GM12875 (cell line): ENCODE measurements at regions not wholly inside any gene's neighbourhood (a gene's known extent, or its start where the extent isn't known, plus 50 kb on each side); places are given as distances from the start of the nearest gene placed in this dataset.

Source experiments
- H3K4me3 ChIP-seq: one replicate; pipeline ENCODE4 v1.5.1; 2011; ENCODE audit warnings: low read depth, low read length, control low read depth
- TF ChIP-seq, protein P1 (sequence below): IDR thresholded peaks from 2 replicates; pipeline ENCODE4 v1.5.1; 2011; ENCODE audit warnings: low read depth, mild to moderate bottlenecking, control low read depth, inconsistent platforms, low read length, moderate library complexity, borderline replicate concordance; ENCODE audit not compliant: insufficient read depth

DNA sequence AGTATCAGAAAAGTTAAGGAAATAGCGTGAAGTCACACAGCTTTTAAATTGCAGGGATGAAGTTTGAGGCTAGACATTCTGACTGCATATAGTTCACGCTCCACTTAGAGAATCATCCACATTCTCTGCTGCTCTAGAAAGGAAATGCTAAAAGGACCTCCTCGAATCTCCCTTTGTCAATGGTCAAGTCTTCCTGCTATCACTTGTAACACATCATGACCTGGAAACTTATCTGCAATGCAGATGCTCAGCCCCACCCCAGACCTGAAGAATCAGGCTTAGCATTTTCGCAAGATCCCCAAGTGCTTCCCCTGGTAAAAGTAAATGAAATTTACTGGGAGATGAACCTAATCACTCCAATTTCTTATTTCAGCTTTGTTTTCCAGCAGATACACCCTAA lies 372.1 kb downstream of the LIG4 start:
- TF ChIP-seq, protein P1, sequence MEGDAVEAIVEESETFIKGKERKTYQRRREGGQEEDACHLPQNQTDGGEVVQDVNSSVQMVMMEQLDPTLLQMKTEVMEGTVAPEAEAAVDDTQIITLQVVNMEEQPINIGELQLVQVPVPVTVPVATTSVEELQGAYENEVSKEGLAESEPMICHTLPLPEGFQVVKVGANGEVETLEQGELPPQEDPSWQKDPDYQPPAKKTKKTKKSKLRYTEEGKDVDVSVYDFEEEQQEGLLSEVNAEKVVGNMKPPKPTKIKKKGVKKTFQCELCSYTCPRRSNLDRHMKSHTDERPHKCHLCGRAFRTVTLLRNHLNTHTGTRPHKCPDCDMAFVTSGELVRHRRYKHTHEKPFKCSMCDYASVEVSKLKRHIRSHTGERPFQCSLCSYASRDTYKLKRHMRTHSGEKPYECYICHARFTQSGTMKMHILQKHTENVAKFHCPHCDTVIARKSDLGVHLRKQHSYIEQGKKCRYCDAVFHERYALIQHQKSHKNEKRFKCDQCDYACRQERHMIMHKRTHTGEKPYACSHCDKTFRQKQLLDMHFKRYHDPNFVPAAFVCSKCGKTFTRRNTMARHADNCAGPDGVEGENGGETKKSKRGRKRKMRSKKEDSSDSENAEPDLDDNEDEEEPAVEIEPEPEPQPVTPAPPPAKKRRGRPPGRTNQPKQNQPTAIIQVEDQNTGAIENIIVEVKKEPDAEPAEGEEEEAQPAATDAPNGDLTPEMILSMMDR = no peak
- no peak overlapping the region for H3K4me3 ChIP-seq

DNA sequence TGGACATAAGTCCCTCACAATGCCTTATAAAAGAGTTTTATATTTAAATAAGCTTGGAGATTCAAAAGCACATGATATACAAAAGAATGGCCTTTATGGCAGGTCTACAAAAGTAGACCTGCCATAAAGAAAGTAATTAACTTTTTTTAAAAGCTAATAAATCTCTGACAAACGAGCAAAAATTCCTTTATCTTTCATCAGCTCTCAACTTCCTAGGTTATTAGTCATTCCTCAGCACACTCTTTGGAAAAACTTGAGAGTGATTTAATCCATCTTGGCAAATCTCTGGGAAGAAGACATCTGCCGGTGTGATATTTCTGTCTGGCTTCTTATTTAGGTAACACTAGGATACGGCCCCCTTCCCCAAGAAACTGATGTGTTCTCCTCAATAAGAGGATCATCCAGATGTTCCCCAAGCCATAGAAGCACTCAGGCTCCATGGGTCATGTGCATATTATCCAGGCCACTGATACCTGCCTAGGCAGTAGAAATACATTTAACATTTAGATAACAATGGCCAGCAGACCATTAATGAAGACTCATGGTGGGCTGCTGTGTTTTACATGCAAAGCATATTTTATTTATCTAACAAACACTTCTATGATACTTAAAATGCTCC lies 372.7 kb downstream of the LIG4 start:
- TF ChIP-seq, protein P1 = no peak
- H3K4me3 ChIP-seq = no peak overlapping the region

DNA sequence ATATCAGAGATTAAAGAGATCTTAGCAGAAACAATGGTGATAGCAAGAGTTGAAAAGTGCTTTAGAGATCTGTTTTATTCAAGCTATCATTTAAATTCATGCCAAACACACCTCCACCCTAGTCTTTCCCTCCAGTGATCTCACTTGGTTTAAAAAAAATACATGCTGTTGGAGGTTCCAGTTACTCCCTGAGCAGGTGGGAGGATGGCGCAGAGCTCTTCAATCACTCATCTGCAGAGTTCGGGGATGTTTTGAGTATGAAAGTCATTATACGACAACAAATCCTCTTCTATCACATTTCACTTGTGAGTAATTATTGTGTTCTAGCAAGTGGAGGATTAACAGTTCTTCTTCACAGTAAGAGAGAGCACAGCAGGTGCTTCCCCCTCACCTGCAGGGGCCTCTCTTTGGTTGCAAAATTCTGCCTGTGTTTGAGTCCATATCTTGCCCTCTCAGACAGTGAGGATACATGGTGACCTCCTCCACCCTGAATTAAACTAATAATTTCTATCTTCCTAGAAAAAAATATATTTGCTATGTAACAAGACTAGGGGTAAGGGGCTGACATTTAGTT lies 376.7 kb downstream of the LIG4 start:
- H3K4me3 ChIP-seq = no peak overlapping the region
- TF ChIP-seq, protein P1 = no peak

DNA sequence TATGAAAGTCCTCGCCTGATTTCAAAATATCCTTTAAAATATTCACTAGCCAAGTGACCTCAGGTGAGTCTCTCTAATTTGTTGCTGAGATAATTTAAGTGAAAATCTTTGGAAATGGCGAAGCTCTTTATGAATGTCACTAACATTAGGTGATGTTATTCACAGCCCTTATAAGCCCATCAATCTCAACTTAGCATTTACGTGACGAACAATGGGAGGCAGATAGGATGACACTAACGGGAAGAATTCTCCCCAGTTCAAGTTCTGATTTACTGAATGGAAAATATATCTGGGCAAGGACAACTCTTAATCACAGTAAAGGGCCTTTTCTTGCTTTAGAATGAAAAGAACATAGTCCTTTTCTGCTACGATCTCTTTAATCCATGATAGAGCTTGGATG lies 378.7 kb downstream of the LIG4 start:
- TF ChIP-seq, protein P1 = no peak
- no peak overlapping the region for H3K4me3 ChIP-seq

DNA sequence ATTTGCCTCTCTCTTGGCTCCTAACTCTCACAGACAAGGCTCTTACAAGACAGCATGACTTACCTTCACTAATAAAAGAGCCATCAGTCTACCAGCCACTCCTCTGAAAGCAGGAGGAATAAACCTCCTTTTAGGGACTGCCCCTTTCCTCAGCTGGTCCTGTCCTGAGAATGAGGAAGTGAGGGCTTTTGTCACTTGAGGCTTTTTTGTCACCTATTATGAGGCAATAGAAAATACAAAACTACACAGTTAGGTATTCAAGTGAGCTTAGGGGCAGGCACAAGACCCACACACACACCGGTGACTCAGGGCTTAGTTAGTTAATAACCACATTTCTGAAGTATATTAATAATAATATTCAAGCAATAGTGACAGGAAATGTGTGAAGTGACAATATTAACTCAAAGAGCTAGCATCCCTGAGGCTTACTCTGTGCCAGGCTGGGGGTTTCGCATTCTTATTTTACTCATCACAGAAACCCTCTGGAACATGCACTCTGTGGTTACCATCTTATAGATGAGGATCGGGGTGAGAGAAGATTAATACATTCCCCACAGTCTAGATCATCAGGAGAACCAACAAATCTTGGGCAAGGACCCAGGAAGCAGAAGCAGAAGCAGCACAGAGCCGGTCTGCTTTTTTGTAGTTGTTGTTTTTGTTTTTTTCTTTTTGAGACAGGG lies 379.9 kb downstream of the LIG4 start:
- TF ChIP-seq, protein P1 = no peak
- H3K4me3 ChIP-seq = no peak overlapping the region

DNA sequence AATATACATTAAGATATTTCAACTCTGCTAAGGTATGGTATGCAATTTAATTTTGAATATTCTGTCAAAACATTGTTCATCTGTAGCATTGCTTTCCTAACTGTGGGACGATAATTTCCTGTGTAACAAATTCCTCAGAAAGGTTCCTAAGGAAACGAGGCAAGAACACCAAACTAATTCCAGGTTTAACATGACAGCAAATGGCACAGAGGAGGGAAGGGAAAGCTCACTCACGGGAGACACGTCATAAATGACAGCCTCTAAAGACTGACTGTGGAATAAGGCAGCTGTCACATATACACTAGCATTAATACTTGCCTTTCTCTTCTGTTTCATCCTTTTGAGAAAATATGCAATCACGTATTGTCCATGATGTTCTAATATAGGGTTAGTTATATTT lies 380.6 kb downstream of the LIG4 start:
- H3K4me3 ChIP-seq = no peak overlapping the region
- TF ChIP-seq, protein P1 = no peak

DNA sequence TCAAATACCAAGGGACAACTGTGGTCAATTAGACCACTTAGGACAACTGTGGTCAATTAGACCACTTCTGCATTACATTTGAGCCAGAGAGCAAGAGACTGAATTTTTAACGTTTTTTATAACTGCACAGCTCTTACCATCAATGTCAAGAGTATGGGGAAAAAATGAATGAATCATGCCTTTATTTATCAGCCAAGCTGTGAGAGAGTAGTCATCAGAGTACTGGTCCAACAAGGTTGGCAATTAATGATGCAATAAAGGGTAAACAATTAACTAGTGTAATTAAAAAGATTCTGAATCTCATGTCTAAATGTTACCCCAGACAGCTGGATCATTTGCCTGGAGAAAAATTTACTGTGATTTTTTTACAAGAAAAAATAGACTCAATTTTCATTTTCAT lies 381.1 kb downstream of the LIG4 start:
- TF ChIP-seq, protein P1 = no peak

More for the DNA sequence above, 381.1 kb downstream of the LIG4 start:
- no peak overlapping the region for H3K4me3 ChIP-seq
